PFSK-1 (cell line): ENCODE measurements at regions not wholly inside any gene's neighbourhood (a gene's known extent, or its start where the extent isn't known, plus 50 kb on each side); places are given as distances from the start of the nearest gene placed in this dataset.
A peak's percentile ranks its signal among the peaks of the same experiment; 100 is the strongest.

Experiments used
- FOXP2 ChIP-seq: optimal IDR thresholded peaks from 2 replicates; pipeline ENCODE3; 2011; ENCODE audit warnings: borderline replicate concordance, control low read depth, inconsistent platforms; ENCODE audit not compliant: insufficient read depth; ENCODE audit errors: extremely low read length, extremely low read depth
- POLR2AphosphoS5 ChIP-seq: IDR thresholded peaks from 2 replicates; pipeline ENCODE4 v1.6.1; 2012; ENCODE audit warnings: low read depth, mild to moderate bottlenecking, control low read depth, low read length, moderate library complexity
- SIN3A ChIP-seq: IDR thresholded peaks from 2 replicates; pipeline ENCODE4 v1.6.1; 2012; ENCODE audit warnings: mild to moderate bottlenecking, low read length, moderate library complexity, borderline replicate concordance; ENCODE audit not compliant: insufficient read depth
- TAF1 ChIP-seq: IDR thresholded peaks from 2 replicates; pipeline ENCODE4 v1.6.1; 2012; ENCODE audit warnings: low read length, control low read depth, borderline replicate concordance; ENCODE audit not compliant: insufficient read depth
- TF ChIP-seq, protein P1 (sequence below), 2 experiments: IDR thresholded peaks; 2 replicates each; pipeline versions ENCODE4 v1.6.1 to v1.8.0; 2011 to 2012; ENCODE audit warnings: low read depth in 2 of 2, low read length in 2 of 2, control low read depth in 1 of 2, inconsistent platforms in 1 of 2, mild to moderate bottlenecking in 1 of 2, moderate library complexity in 1 of 2; ENCODE audit not compliant: insufficient read depth in 1 of 2

GRCh38 chr13:93158565-93158964 is 68.0 kb upstream of the GPC6 start:
- TF ChIP-seq POLR2AphosphoS5: no peak
- TF ChIP-seq FOXP2: no peak
- TF ChIP-seq, protein P1, sequence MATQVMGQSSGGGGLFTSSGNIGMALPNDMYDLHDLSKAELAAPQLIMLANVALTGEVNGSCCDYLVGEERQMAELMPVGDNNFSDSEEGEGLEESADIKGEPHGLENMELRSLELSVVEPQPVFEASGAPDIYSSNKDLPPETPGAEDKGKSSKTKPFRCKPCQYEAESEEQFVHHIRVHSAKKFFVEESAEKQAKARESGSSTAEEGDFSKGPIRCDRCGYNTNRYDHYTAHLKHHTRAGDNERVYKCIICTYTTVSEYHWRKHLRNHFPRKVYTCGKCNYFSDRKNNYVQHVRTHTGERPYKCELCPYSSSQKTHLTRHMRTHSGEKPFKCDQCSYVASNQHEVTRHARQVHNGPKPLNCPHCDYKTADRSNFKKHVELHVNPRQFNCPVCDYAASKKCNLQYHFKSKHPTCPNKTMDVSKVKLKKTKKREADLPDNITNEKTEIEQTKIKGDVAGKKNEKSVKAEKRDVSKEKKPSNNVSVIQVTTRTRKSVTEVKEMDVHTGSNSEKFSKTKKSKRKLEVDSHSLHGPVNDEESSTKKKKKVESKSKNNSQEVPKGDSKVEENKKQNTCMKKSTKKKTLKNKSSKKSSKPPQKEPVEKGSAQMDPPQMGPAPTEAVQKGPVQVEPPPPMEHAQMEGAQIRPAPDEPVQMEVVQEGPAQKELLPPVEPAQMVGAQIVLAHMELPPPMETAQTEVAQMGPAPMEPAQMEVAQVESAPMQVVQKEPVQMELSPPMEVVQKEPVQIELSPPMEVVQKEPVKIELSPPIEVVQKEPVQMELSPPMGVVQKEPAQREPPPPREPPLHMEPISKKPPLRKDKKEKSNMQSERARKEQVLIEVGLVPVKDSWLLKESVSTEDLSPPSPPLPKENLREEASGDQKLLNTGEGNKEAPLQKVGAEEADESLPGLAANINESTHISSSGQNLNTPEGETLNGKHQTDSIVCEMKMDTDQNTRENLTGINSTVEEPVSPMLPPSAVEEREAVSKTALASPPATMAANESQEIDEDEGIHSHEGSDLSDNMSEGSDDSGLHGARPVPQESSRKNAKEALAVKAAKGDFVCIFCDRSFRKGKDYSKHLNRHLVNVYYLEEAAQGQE (IDR thresholded peaks at IDR 0.05; ENCODE audit: insufficient read depth in 1 of 2, low read depth in 2 of 2, low read length in 2 of 2): no peak
- no peak for TF ChIP-seq TAF1
- no peak for TF ChIP-seq SIN3A

DNA sequence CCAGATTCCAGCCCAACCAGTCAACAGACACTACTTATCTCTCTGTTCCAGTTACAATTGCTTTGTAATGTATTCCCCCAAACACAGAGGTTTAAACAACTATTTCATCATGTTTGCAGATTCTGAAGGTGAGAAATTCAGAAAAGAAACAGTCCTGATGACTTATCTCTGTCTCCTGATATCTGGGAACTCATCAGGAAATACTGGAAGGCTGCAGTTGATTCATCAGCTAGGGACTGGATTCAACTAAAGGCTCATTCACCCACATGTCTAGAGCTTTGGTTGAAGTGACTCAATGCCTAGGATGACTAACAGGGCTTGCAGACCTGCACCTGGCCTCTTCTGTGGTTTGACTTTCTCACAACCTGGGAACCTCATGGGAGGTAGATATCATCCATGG is 56.6 kb upstream of the GPC6 start:
- no peak for TF ChIP-seq POLR2AphosphoS5
- no peak for TF ChIP-seq FOXP2
- TF ChIP-seq SIN3A: 0 out of 2 replicates have a peak, but pooled peaks have one; percentile 25
- TF ChIP-seq, protein P1 (IDR thresholded peaks at IDR 0.05; ENCODE audit: insufficient read depth in 1 of 2, low read depth in 2 of 2, low read length in 2 of 2): no peak
- 0 out of 2 replicates have a peak, but pooled peaks have one; percentile 41 for TF ChIP-seq TAF1

GRCh38 chr13:93172109-93172508 is 54.5 kb upstream of the GPC6 start:
- TF ChIP-seq POLR2AphosphoS5: no peak
- no peak for TF ChIP-seq SIN3A
- TF ChIP-seq, protein P1 (IDR thresholded peaks at IDR 0.05; ENCODE audit: insufficient read depth in 1 of 2, low read depth in 2 of 2, low read length in 2 of 2): no peak
- no peak for TF ChIP-seq TAF1
- TF ChIP-seq FOXP2: no peak

DNA sequence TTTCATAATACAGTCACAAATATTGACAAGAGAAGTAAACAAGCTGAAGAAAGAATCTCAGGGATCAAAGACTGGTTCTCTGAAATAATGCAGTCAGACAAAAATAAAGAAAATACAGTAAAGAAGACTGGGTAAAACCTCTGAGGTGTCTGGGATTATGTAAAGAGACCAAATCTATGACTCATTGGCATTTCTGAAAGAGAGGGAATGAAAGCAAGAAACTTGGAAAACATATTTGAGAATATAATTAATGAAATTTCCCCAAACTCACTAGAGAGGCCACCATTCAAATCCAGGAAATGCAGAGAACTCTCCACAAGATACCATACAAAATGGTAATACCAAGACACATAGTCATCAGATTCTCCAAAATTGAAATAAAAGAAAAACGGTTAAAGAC is 53.0 kb upstream of the GPC6 start:
- TF ChIP-seq, protein P1 (IDR thresholded peaks at IDR 0.05; ENCODE audit: insufficient read depth in 1 of 2, low read depth in 2 of 2, low read length in 2 of 2): no peak
- TF ChIP-seq SIN3A (no peak), FOXP2 (no peak), TAF1 (no peak), POLR2AphosphoS5 (no peak)

GRCh38 chr13:93174260-93174659 is 52.3 kb upstream of the GPC6 start:
- no peak for TF ChIP-seq TAF1
- TF ChIP-seq POLR2AphosphoS5: no peak
- TF ChIP-seq SIN3A: no peak
- TF ChIP-seq, protein P1 (IDR thresholded peaks at IDR 0.05; ENCODE audit: insufficient read depth in 1 of 2, low read depth in 2 of 2, low read length in 2 of 2): no peak
- TF ChIP-seq FOXP2: no peak
